ENCODE measurements at regions not wholly inside any gene's neighbourhood (a gene's known extent, or its start where the extent isn't known, plus 50 kb on each side); places are given as distances from the start of the nearest gene placed in this dataset.

GRCh38 chr15:69906256-69907185 is 191.2 kb downstream of the TLE3 start:
- intact Hi-C loops (cut with DNase I): no loop called here
- Histone ChIP-seq H3K36me3 (no peaks in the 10 kb centered on the region), H3K4me3 (no peak overlapping the region), H3K9me3 (no peaks in the 10 kb centered on the region), H3K4me1 (no peaks in the 10 kb centered on the region), H3K27me3 (no peaks in the 10 kb centered on the region), H3K27ac (no peak overlapping the region)
- DNase-seq: no peak
- TF ChIP-seq EP300 (IDR thresholded peaks at IDR 0.05): no peak
- no peak for TF ChIP-seq POLR2A (IDR thresholded peaks at IDR 0.05)
- no peak for TF ChIP-seq CTCF (IDR thresholded peaks at IDR 0.05)
- no peak for TF ChIP-seq POLR2AphosphoS5 (IDR thresholded peaks at IDR 0.05)
- 83 to 89% methylated on average over 11 of the region's 11 CpGs for WGBS, 2 donors

- H3K9me3 ChIP-seq: no peaks in the 10 kb centered on the region
- intact Hi-C loops (cut with DNase I): no loop called here
- no peak for DNase-seq
- no peak overlapping the region for H3K4me3 ChIP-seq
- 94 to 98% methylated on average over 1 of the region's 1 CpG for WGBS, 2 donors
- no peaks in the 10 kb centered on the region for H3K4me1 ChIP-seq
- no peaks in the 10 kb centered on the region for H3K36me3 ChIP-seq
- TF ChIP-seq POLR2AphosphoS5 (IDR thresholded peaks at IDR 0.05) (no peak), POLR2A (IDR thresholded peaks at IDR 0.05) (no peak), EP300 (IDR thresholded peaks at IDR 0.05) (no peak), CTCF (IDR thresholded peaks at IDR 0.05) (no peak)
- no peak overlapping the region for H3K27ac ChIP-seq
- no peaks in the 10 kb centered on the region for H3K27me3 ChIP-seq
Measured at GRCh38 chr15:69908060-69908459, 189.7 kb downstream of the TLE3 start.

DNA sequence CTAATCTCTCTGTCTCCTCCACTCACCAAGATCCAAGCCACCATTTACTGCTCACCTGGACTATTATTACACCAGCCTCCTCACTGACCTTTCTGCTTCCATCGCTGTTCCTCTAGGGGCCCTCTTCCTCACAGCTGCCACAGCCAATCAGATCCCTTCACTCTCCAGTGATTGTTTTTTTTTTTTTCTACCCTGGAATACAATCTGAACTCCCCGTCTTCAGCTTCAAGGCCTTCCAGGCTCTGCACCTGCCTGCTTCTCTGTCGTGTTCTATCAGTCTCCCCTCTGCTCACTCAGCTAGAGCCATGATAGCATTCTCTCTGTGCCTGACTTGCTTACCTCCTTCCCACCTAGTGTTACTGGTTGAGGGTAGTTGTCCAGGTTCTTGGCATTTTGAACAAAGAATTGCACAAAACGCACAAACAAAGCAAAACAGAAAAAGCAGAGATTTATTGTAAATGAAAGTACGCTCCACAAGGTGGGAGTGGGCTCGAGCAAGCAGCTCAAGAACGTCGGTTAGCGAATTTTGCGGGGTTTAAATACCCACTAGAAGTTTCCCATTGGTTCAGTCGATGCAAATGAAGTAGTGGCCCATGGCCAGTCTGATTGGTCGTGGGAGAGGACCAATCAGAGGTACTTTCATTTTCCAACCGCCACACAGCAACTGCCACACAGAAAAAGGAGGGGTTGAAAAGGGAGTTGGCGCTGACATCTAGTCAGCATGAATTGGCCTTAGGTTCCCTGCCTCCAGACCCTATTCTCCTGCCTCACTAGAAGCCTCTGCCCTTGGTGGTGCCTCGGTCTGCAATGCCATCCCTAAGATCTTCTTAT is 188.9 kb downstream of the TLE3 start:
- TF ChIP-seq POLR2AphosphoS5 (IDR thresholded peaks at IDR 0.05): no peak
- no peak for TF ChIP-seq CTCF (IDR thresholded peaks at IDR 0.05)
- no peaks in the 10 kb centered on the region for H3K4me1 ChIP-seq
- no peaks in the 10 kb centered on the region for H3K36me3 ChIP-seq
- no peaks in the 10 kb centered on the region for H3K27me3 ChIP-seq
- no peaks in the 10 kb centered on the region for H3K9me3 ChIP-seq
- no peak overlapping the region for H3K27ac ChIP-seq
- no peak overlapping the region for H3K4me3 ChIP-seq
- 92 to 93% methylated on average over 15 of the region's 15 CpGs for WGBS, 2 donors
- no peak for DNase-seq
- intact Hi-C loops (cut with DNase I): no loop called here

GRCh38 chr15:69909719-69910444 is 187.8 kb downstream of the TLE3 start:
- 77 to 83% methylated on average over 7 of the region's 7 CpGs for WGBS, 2 donors
- Histone ChIP-seq H3K4me3 (no peak overlapping the region), H3K9me3 (no peaks in the 10 kb centered on the region), H3K4me1 (no peaks in the 10 kb centered on the region), H3K36me3 (no peaks in the 10 kb centered on the region), H3K27ac (no peak overlapping the region), H3K27me3 (no peaks in the 10 kb centered on the region)
- no peak for DNase-seq
- intact Hi-C loops (cut with DNase I): no loop called here
- TF ChIP-seq POLR2AphosphoS5 (IDR thresholded peaks at IDR 0.05) (no peak), POLR2A (IDR thresholded peaks at IDR 0.05) (no peak), CTCF (IDR thresholded peaks at IDR 0.05) (no peak), EP300 (IDR thresholded peaks at IDR 0.05) (no peak)

Measured in sigmoid colon (tissue), 6 donors.